ENCODE measurements at regions not wholly inside any gene's neighbourhood (a gene's known extent, or its start where the extent isn't known, plus 50 kb on each side); places are given as distances from the start of the nearest gene placed in this dataset.

GRCh38 chr13:111537843-111538499, 217.5 kb downstream of the TEX29 start:
- TF ChIP-seq CTCF (conservative IDR thresholded peaks at IDR 0.05; ENCODE audit: low read length), result no peak
- no peak for TF ChIP-seq EZH2phosphoT487 (IDR thresholded peaks at IDR 0.05; ENCODE audit: borderline replicate concordance, low read depth, low read length)
